ENCODE measurements at regions not wholly inside any gene's neighbourhood (a gene's known extent, or its start where the extent isn't known, plus 50 kb on each side); places are given as distances from the start of the nearest gene placed in this dataset.

- H3K4me2 ChIP-seq = no peak overlapping the region
- no peak for DNase-seq (ENCODE audit: low spot score)
- H3F3A ChIP-seq (ENCODE audit: low read depth) = no peaks in the 10 kb centered on the region
- Mint-ChIP-seq H3K27me3 (ENCODE audit: insufficient read depth, low read depth) (no peaks in the 10 kb centered on the region), H3K4me3 (no peak overlapping the region), H3K9me3 (no peaks in the 10 kb centered on the region), H3K4me1 (no peaks in the 10 kb centered on the region), H3K36me3 (no peaks in the 10 kb centered on the region), H3K27ac (no peak overlapping the region)
- TF ChIP-seq CTCF (IDR thresholded peaks at IDR 0.05) (no peak), EZH2phosphoT487 (IDR thresholded peaks at IDR 0.05) (no peak), EZH2 (IDR thresholded peaks at IDR 0.05) (no peak)
- no peaks in the 10 kb centered on the region for H3K9me3 ChIP-seq (ENCODE audit: low read depth)
- H3K4me1 ChIP-seq = peaks cover 5% of the 10 kb centered on the region
- no peak overlapping the region for H3K9ac ChIP-seq
- H3K27ac ChIP-seq = no peak overlapping the region
- no peaks in the 10 kb centered on the region for H3K27me3 ChIP-seq
- no peaks in the 10 kb centered on the region for H3K79me2 ChIP-seq (ENCODE audit: low read depth)
- H3K4me3 ChIP-seq = no peak overlapping the region
- H2AFZ ChIP-seq (replicated peaks) = no peak overlapping the region
- H3K36me3 ChIP-seq = no peaks in the 10 kb centered on the region
- no peaks in the 10 kb centered on the region for H4K20me1 ChIP-seq (ENCODE audit: low read depth)
These were observed 597.5 kb upstream of the ROBO2 start for GRCh38 chr3:76442374-76442915.

- no peaks in the 10 kb centered on the region for H3K27me3 ChIP-seq
- DNase-seq (ENCODE audit: low spot score) = no peak
- peaks cover 2% of the 10 kb centered on the region for H3K27me3 Mint-ChIP-seq (ENCODE audit: insufficient read depth, low read depth)
These were observed 583.6 kb upstream of the ROBO2 start for GRCh38 chr3:76456322-76456721.

GRCh38 chr3:76463501-76463900, 576.4 kb upstream of the ROBO2 start:
- Histone ChIP-seq H3K9me3 (ENCODE audit: low read depth) (no peaks in the 10 kb centered on the region), H2AFZ (replicated peaks) (no peak overlapping the region), H3K4me2 (no peak overlapping the region), H3K79me2 (ENCODE audit: low read depth) (no peaks in the 10 kb centered on the region), H3K27ac (no peak overlapping the region), H3F3A (ENCODE audit: low read depth) (no peaks in the 10 kb centered on the region), H3K4me1 (no peaks in the 10 kb centered on the region), H3K9ac (no peak overlapping the region), H4K20me1 (ENCODE audit: low read depth) (no peaks in the 10 kb centered on the region), H3K27me3 (no peaks in the 10 kb centered on the region), H3K36me3 (no peaks in the 10 kb centered on the region), H3K4me3 (no peak overlapping the region)
- TF ChIP-seq EZH2 (IDR thresholded peaks at IDR 0.05) = no peak
- TF ChIP-seq CTCF (IDR thresholded peaks at IDR 0.05) = no peak
- no peak for TF ChIP-seq EZH2phosphoT487 (IDR thresholded peaks at IDR 0.05)
- no peak for DNase-seq (ENCODE audit: low spot score)
- no peaks in the 10 kb centered on the region for H3K36me3 Mint-ChIP-seq
- no peak overlapping the region for H3K4me3 Mint-ChIP-seq
- H3K9me3 Mint-ChIP-seq = no peaks in the 10 kb centered on the region
- H3K27ac Mint-ChIP-seq = no peak overlapping the region
- H3K4me1 Mint-ChIP-seq = no peaks in the 10 kb centered on the region
- H3K27me3 Mint-ChIP-seq (ENCODE audit: insufficient read depth, low read depth) = no peaks in the 10 kb centered on the region

More at GRCh38 chr3:76456322-76456721, 583.6 kb upstream of the ROBO2 start:
- H3K9me3 ChIP-seq (ENCODE audit: low read depth) = no peaks in the 10 kb centered on the region
- H3K79me2 ChIP-seq (ENCODE audit: low read depth) = no peaks in the 10 kb centered on the region
- no peaks in the 10 kb centered on the region for H4K20me1 ChIP-seq (ENCODE audit: low read depth)
- no peak overlapping the region for H3K9ac ChIP-seq
- H3K4me1 ChIP-seq = no peaks in the 10 kb centered on the region
- no peaks in the 10 kb centered on the region for H3K4me1 Mint-ChIP-seq
- no peak overlapping the region for H3K4me3 ChIP-seq
- TF ChIP-seq EZH2 (IDR thresholded peaks at IDR 0.05) = no peak
- no peak for TF ChIP-seq EZH2phosphoT487 (IDR thresholded peaks at IDR 0.05)
- TF ChIP-seq CTCF (IDR thresholded peaks at IDR 0.05) = no peak
- H3K27ac Mint-ChIP-seq = no peak overlapping the region
- no peak overlapping the region for H3K27ac ChIP-seq
- H3K4me3 Mint-ChIP-seq = no peak overlapping the region
- no peak overlapping the region for H2AFZ ChIP-seq (replicated peaks)
- no peaks in the 10 kb centered on the region for H3K36me3 Mint-ChIP-seq
- H3K36me3 ChIP-seq = no peaks in the 10 kb centered on the region
- no peaks in the 10 kb centered on the region for H3F3A ChIP-seq (ENCODE audit: low read depth)
- no peak overlapping the region for H3K4me2 ChIP-seq
- H3K9me3 Mint-ChIP-seq = peaks cover 2% of the 10 kb centered on the region
